ENCODE measurements at regions not wholly inside any gene's neighbourhood (a gene's known extent, or its start where the extent isn't known, plus 50 kb on each side); places are given as distances from the start of the nearest gene placed in this dataset.

- TF ChIP-seq, protein P1, sequence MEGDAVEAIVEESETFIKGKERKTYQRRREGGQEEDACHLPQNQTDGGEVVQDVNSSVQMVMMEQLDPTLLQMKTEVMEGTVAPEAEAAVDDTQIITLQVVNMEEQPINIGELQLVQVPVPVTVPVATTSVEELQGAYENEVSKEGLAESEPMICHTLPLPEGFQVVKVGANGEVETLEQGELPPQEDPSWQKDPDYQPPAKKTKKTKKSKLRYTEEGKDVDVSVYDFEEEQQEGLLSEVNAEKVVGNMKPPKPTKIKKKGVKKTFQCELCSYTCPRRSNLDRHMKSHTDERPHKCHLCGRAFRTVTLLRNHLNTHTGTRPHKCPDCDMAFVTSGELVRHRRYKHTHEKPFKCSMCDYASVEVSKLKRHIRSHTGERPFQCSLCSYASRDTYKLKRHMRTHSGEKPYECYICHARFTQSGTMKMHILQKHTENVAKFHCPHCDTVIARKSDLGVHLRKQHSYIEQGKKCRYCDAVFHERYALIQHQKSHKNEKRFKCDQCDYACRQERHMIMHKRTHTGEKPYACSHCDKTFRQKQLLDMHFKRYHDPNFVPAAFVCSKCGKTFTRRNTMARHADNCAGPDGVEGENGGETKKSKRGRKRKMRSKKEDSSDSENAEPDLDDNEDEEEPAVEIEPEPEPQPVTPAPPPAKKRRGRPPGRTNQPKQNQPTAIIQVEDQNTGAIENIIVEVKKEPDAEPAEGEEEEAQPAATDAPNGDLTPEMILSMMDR (tag by site-specific recombination; IDR thresholded peaks at IDR 0.05), result no peak
- TF ChIP-seq ZSCAN5A (tag by site-specific recombination; IDR thresholded peaks at IDR 0.05), result no peak
- TF ChIP-seq, protein P2, sequence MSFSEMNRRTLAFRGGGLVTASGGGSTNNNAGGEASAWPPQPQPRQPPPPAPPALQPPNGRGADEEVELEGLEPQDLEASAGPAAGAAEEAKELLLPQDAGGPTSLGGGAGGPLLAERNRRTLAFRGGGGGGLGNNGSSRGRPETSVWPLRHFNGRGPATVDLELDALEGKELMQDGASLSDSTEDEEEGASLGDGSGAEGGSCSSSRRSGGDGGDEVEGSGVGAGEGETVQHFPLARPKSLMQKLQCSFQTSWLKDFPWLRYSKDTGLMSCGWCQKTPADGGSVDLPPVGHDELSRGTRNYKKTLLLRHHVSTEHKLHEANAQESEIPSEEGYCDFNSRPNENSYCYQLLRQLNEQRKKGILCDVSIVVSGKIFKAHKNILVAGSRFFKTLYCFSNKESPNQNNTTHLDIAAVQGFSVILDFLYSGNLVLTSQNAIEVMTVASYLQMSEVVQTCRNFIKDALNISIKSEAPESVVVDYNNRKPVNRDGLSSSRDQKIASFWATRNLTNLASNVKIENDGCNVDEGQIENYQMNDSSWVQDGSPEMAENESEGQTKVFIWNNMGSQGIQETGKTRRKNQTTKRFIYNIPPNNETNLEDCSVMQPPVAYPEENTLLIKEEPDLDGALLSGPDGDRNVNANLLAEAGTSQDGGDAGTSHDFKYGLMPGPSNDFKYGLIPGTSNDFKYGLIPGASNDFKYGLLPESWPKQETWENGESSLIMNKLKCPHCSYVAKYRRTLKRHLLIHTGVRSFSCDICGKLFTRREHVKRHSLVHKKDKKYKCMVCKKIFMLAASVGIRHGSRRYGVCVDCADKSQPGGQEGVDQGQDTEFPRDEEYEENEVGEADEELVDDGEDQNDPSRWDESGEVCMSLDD (tag by site-specific recombination; IDR thresholded peaks at IDR 0.05), result no peak
- TF ChIP-seq TRIM28 (IDR thresholded peaks at IDR 0.05; ENCODE audit: borderline replicate concordance, low read length), result no peak
Measured at GRCh38 chr3:95886616-95887015, 927.8 kb upstream of the EPHA6 start.

All from HEK293 (cell line).